ENCODE measurements at regions not wholly inside any gene's neighbourhood (a gene's known extent, or its start where the extent isn't known, plus 50 kb on each side); places are given as distances from the start of the nearest gene placed in this dataset.

- 80% methylated on average over 5 of the region's 5 CpGs for WGBS
- TF ChIP-seq, protein P1, sequence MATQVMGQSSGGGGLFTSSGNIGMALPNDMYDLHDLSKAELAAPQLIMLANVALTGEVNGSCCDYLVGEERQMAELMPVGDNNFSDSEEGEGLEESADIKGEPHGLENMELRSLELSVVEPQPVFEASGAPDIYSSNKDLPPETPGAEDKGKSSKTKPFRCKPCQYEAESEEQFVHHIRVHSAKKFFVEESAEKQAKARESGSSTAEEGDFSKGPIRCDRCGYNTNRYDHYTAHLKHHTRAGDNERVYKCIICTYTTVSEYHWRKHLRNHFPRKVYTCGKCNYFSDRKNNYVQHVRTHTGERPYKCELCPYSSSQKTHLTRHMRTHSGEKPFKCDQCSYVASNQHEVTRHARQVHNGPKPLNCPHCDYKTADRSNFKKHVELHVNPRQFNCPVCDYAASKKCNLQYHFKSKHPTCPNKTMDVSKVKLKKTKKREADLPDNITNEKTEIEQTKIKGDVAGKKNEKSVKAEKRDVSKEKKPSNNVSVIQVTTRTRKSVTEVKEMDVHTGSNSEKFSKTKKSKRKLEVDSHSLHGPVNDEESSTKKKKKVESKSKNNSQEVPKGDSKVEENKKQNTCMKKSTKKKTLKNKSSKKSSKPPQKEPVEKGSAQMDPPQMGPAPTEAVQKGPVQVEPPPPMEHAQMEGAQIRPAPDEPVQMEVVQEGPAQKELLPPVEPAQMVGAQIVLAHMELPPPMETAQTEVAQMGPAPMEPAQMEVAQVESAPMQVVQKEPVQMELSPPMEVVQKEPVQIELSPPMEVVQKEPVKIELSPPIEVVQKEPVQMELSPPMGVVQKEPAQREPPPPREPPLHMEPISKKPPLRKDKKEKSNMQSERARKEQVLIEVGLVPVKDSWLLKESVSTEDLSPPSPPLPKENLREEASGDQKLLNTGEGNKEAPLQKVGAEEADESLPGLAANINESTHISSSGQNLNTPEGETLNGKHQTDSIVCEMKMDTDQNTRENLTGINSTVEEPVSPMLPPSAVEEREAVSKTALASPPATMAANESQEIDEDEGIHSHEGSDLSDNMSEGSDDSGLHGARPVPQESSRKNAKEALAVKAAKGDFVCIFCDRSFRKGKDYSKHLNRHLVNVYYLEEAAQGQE (IDR thresholded peaks at IDR 0.05) = no peak
- TF ChIP-seq FOXA1 (IDR thresholded peaks at IDR 0.05) (no peak), JUND (IDR thresholded peaks at IDR 0.05) (no peak), YY1 (IDR thresholded peaks at IDR 0.05) (no peak), MAX (IDR thresholded peaks at IDR 0.05) (no peak)
Measured at GRCh38 chr16:86690970-86691369, 112.6 kb downstream of the FOXL1 start.

DNA sequence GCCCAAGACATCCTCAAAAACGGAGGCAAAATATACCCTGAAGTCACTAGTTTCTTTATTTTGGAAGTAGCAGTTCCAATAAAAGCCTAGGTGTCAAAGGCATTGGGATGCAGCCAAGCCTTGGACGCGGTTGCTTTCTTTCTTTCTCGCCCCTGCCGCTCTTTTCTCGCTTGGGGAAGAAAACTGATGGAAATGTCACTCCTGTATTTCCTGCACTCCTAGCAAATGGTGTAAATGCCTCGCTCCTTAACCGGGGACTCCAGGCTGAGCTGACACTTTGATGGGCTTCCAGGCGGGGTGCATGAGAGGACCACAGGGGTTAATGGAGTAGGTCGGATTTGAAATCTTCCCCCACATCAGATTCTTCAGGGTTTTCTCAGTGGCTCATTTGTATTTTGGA lies 114.1 kb downstream of the FOXL1 start:
- Histone ChIP-seq H3K27me3 (ENCODE audit: control insufficient read depth in 4 of 4, insufficient read depth in 4 of 4, low read length in 3 of 4) (peaks cover 0 to 8% (median 1%) of the 10 kb centered on the region in 4 donors), H3K4me1 (ENCODE audit: control insufficient read depth in 4 of 4, insufficient read depth in 4 of 4, low read length in 3 of 4) (no peaks in the 10 kb centered on the region), H3K27ac (ENCODE audit: low read depth in 1 of 2, low read length in 2 of 2) (no peak overlapping the region), H3K4me3 (ENCODE audit: low read depth in 1 of 3, low read length in 3 of 3) (no peak overlapping the region), H3K9me3 (ENCODE audit: control insufficient read depth in 4 of 4, low read length in 3 of 4) (no peaks in the 10 kb centered on the region), H3K9ac (ENCODE audit: low read depth in 1 of 2, low read length in 2 of 2) (no peak overlapping the region), H3K36me3 (ENCODE audit: control insufficient read depth in 4 of 4, insufficient read depth in 3 of 4, low read depth in 1 of 4, low read length in 3 of 4) (no peaks in the 10 kb centered on the region)
- 53% methylated on average over 10 of the region's 10 CpGs for WGBS
- TF ChIP-seq FOXA2 (IDR thresholded peaks at IDR 0.05) = no peak
- no peak for TF ChIP-seq NR2F2 (IDR thresholded peaks at IDR 0.05)
- TF ChIP-seq MAX (IDR thresholded peaks at IDR 0.05) = no peak
- TF ChIP-seq, protein P2, sequence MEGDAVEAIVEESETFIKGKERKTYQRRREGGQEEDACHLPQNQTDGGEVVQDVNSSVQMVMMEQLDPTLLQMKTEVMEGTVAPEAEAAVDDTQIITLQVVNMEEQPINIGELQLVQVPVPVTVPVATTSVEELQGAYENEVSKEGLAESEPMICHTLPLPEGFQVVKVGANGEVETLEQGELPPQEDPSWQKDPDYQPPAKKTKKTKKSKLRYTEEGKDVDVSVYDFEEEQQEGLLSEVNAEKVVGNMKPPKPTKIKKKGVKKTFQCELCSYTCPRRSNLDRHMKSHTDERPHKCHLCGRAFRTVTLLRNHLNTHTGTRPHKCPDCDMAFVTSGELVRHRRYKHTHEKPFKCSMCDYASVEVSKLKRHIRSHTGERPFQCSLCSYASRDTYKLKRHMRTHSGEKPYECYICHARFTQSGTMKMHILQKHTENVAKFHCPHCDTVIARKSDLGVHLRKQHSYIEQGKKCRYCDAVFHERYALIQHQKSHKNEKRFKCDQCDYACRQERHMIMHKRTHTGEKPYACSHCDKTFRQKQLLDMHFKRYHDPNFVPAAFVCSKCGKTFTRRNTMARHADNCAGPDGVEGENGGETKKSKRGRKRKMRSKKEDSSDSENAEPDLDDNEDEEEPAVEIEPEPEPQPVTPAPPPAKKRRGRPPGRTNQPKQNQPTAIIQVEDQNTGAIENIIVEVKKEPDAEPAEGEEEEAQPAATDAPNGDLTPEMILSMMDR (IDR thresholded peaks at IDR 0.05; ENCODE audit: low read depth, low read length, missing input control) = no peak
- no peak for TF ChIP-seq GABPA (IDR thresholded peaks at IDR 0.05 in 1 of 2, conservative IDR thresholded peaks at IDR 0.05 in 1 of 2)
- no peak for TF ChIP-seq EGR1 (IDR thresholded peaks at IDR 0.05; ENCODE audit: low read depth in 2 of 2)
- TF ChIP-seq SP1 (IDR thresholded peaks at IDR 0.05) = no peak
- no peak for TF ChIP-seq TAF1 (conservative IDR thresholded peaks at IDR 0.05)
- no peak for TF ChIP-seq HNF4G (IDR thresholded peaks at IDR 0.05)
- DNase-seq (ENCODE audit: low spot score) = no peak

More at GRCh38 chr16:86690970-86691369, 112.6 kb downstream of the FOXL1 start:
- Histone ChIP-seq H3K4me1 (ENCODE audit: control insufficient read depth in 4 of 4, insufficient read depth in 4 of 4, low read length in 3 of 4) (no peaks in the 10 kb centered on the region), H3K4me3 (ENCODE audit: low read depth in 1 of 3, low read length in 3 of 3) (no peak overlapping the region), H3K9ac (ENCODE audit: low read depth in 1 of 2, low read length in 2 of 2) (no peak overlapping the region), H3K27ac (ENCODE audit: low read depth in 1 of 2, low read length in 2 of 2) (no peak overlapping the region), H3K36me3 (ENCODE audit: control insufficient read depth in 4 of 4, insufficient read depth in 3 of 4, low read depth in 1 of 4, low read length in 3 of 4) (no peaks in the 10 kb centered on the region), H3K27me3 (ENCODE audit: control insufficient read depth in 4 of 4, insufficient read depth in 4 of 4, low read length in 3 of 4) (peaks cover 0 to 8% (median 1%) of the 10 kb centered on the region in 4 donors), H3K9me3 (ENCODE audit: control insufficient read depth in 4 of 4, low read length in 3 of 4) (no peaks in the 10 kb centered on the region)
- no peak for DNase-seq (ENCODE audit: low spot score)

GRCh38 chr16:86693033-86693432 lies 114.7 kb downstream of the FOXL1 start:
- no peak overlapping the region for H3K9ac ChIP-seq (ENCODE audit: low read depth in 1 of 2, low read length in 2 of 2)
- H3K27ac ChIP-seq (ENCODE audit: low read depth in 1 of 2, low read length in 2 of 2) = no peak overlapping the region
- DNase-seq (ENCODE audit: low spot score) = no peak
- no peaks in the 10 kb centered on the region for H3K4me1 ChIP-seq (ENCODE audit: control insufficient read depth in 4 of 4, insufficient read depth in 4 of 4, low read length in 3 of 4)
- TF ChIP-seq SP1 (IDR thresholded peaks at IDR 0.05) (no peak), ZBTB33 (IDR thresholded peaks at IDR 0.05) (no peak), RAD21 (IDR thresholded peaks at IDR 0.05) (no peak), HNF4A (conservative IDR thresholded peaks at IDR 0.05) (no peak), YY1 (IDR thresholded peaks at IDR 0.05) (no peak), NR2F2 (IDR thresholded peaks at IDR 0.05) (no peak), RXRA (IDR thresholded peaks at IDR 0.05) (no peak), FOXA2 (IDR thresholded peaks at IDR 0.05) (no peak), HNF4G (IDR thresholded peaks at IDR 0.05) (no peak), TAF1 (conservative IDR thresholded peaks at IDR 0.05) (no peak)
- no peaks in the 10 kb centered on the region for H3K9me3 ChIP-seq (ENCODE audit: control insufficient read depth in 4 of 4, low read length in 3 of 4)
- H3K27me3 ChIP-seq (ENCODE audit: control insufficient read depth in 4 of 4, insufficient read depth in 4 of 4, low read length in 3 of 4) = peaks cover 0 to 8% (median 1%) of the 10 kb centered on the region in 4 donors
- H3K4me3 ChIP-seq (ENCODE audit: low read depth in 1 of 3, low read length in 3 of 3) = no peak overlapping the region
- no peaks in the 10 kb centered on the region for H3K36me3 ChIP-seq (ENCODE audit: control insufficient read depth in 4 of 4, insufficient read depth in 3 of 4, low read depth in 1 of 4, low read length in 3 of 4)
- WGBS = 50% methylated on average over 5 of the region's 5 CpGs

Data from liver (tissue), 8 donors.